NCI-H1417 (cell line): ENCODE measurements at regions not wholly inside any gene's neighbourhood (a gene's known extent, or its start where the extent isn't known, plus 50 kb on each side); places are given as distances from the start of the nearest gene placed in this dataset.

ENCODE experiments used
- DNase-seq, 3 experiments: peaks; one replicate each; lab custom pipeline; 2025; lab: John Stamatoyannopoulos, UW

GRCh38 chr6:132936646-132937045 is 122.3 kb downstream of the RPS12 start:
- DNase-seq: no peak

GRCh38 chr6:132937466-132937906 is 123.1 kb downstream of the RPS12 start:
- peak; percentile 71 to 90 (median 72) for DNase-seq

DNA sequence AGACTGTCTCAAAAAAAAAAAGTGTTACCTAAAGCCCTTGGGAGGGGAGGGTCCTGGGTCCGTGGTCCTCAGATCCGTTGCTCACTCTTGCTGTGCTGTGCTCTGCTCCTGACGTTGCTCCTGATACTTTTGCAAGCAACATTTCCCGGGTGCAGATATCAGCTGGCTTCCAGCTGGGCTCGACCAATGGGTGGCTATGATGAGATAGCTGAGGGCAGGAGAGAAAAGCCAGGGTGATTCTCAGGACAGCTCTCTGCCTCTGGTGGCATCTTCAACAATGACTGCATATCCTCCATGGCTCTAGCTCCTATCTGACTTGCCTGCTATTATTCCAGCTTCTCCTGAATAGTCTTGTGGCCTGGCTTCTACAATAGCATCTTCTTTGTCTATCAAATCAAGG is 134.5 kb downstream of the RPS12 start:
- no peak for DNase-seq

GRCh38 chr6:132950566-132950965 is 136.2 kb downstream of the RPS12 start:
- DNase-seq: no peak

- DNase-seq: no peak
Observed at GRCh38 chr6:132952031-132952867, 137.9 kb downstream of the RPS12 start.

DNA sequence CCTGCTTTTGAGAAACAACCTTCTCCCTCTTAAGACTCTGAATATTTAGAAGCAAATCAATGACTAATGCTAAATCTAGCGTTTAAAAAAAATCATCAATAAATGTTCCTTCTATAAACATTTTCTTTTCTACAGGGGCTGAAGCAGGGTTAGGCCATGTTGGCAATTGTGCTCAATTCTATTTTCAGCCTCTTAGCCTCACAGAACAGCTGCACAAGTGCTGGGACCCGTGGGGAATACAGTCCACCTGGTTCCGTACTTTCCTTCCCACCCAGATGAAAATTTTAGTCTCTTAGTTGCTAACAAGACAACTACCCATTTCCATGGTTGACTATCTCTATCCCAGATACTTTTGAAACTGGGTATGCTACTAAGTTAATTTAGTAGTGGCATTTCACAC is 138.6 kb downstream of the RPS12 start:
- no peak for DNase-seq

DNA sequence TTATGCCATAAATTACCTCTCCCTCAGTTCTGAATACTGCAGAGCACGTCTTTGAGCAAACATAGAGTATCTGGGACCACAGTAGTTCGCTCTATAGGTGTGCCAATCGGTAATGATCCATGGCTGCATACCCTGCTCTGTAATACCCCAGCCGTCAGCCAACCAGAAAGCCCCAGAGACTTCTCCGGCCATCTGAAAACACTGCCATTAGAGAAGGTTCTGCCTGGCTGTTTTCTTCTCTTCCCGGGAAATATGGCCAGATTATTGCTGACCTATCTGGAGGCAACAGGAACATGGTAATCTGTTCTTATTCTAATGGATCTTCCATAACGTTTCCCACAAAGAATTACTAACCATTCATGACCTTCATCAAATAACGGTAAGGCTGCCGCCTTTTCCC is 139.9 kb downstream of the RPS12 start:
- DNase-seq: no peak

- no peak for DNase-seq
Observed at GRCh38 chr6:132954936-132955335, 140.6 kb downstream of the RPS12 start.

- no peak for DNase-seq
Observed at GRCh38 chr6:132959639-132960326, 145.4 kb downstream of the RPS12 start.

GRCh38 chr6:132960720-132961119 is 146.4 kb downstream of the RPS12 start:
- DNase-seq: no peak

DNA sequence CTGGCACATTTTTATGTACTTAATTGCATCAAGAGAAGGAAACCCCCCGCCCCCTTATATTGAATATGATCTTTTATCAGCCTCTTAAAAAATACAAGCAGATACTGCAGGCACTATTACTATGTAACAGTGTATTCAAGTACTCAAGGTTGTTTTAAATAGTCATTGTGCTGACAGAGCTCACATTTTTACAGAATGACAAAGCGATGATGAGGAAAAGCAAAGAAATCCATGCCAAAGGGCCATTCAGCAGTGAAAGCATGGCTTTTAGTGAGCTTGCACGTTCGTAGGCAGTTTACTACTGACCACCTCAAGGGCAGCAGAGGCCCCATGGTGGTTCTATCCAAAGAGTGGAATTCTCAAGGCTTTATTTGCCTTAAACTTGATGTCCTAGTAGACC is 146.8 kb downstream of the RPS12 start:
- no peak for DNase-seq

GRCh38 chr6:132961610-132962009 is 147.2 kb downstream of the RPS12 start:
- no peak for DNase-seq

DNA sequence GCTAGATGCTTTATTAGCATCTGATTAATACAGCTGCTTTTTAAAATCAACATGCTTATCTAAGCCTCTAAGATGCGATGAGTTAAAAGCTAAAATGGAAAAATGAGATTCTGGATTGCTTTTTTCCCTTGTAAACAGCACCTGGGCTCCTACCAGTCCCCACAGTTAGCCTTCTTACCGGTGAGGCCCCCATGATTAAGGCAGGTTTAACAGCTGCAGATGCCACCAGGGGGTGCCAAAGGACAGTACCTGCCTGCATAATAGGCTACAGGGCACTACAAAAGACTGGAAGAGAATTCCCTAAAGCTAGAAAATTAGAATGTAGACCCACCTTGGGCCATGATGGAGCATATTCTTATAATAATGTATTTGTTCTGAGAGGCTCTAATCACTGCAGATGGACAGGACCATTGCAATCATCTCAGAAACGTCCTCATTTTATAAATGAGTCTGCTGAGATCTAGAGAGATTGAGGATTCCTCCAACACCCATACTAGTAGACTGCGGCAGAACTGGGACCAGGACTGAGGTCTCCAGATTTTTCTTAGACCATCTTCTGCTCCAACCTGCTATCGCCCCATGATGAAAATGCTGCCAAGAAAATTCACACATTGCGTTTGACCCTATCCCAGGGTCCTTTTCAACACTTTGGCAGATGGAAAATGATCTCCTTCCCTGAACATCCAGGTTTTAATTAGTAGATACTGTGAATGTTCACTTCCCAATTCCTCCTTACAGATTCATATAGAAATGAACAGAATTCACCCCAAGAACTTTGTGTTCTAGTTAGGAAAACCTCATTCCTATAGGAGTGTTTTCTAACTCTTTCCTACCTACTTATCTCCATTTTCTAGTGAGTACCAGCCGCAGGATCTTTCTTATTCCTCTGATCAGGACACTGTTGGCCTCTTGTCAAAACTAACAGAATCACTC is 148.8 kb downstream of the RPS12 start:
- DNase-seq: peak; percentile 64 to 89 (median 67)

DNA sequence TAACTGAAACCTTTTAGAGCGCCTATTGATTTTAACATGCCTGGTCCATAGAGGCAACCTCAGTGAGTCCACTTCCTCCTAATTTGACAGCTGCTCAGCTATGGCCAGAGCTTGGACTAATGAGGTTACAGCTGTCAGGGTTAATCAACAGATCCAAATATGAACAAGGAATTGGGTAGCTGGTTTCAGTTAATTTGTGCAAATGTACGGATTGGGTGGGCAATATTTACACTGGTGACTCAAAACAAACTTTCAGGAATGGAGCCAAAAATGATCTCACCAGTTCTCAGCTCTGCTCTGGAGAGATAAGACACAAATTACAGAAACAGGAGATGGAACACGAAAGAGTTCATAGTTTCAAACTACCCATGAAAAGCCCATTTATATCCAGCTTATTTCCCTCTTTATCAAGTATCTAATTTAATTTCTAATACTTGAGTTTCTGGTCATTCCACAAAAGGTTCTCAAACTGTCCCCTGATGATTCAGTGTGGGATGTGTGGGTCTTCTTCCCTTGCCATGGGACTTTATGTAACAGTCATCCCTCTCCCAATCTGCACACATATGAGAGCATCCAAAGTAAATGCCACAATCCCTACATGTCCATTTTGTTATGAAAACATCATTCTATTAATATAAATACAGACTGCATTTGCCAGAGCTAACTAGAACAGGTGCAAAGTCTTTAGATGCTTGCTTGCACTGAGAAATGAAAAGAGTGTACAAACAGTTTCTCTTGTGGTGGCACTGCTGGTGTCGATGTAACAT is 149.9 kb downstream of the RPS12 start:
- DNase-seq: peak in 2 of 3 experiments; percentile 17 to 63

- DNase-seq: peak in 2 of 3 experiments; percentile 29 to 67
Observed at GRCh38 chr6:132964868-132965382, 150.6 kb downstream of the RPS12 start.

DNA sequence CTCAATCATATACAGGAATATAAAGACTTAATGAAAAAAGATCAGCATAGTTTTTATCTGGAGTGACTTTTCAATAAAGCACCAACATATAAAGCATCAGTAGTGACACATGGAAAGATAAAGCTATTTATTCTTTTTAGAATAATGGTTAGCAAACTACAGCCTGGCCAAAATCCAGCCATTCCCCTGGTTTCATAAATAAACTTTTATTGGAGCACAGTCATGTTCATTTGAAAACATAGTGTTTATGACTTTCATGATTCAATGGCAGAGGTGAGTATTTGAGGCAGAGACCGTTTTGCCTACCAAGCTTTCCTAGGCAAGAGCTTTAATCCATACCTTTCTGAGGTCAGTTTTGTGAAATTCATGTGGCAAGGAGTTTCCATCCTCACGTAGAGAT is 153.5 kb downstream of the RPS12 start:
- no peak for DNase-seq

DNA sequence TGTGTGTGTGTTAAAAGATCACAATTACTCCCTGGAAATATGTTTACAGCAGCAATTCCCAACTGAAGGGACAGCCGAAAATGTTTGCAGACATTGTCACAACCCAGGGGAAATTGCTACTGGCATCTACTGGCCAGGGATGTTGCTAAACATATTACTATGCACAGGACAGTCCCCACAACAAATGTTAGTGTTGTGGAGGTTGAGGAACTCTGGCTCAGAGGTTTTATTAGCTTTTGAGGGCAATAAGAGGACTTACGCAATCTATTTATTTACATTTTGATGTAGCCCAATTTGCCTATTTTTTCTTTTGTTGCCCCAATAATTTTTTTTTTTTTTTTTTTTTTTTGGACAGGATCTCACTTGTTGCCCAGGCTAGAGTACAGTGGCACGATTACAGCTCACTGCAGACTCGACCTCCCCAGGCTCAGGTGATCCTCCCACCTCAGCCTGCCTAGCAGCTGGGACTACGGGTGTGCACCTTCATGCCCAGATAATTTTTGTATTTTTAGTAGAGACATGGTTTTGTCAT is 154.1 kb downstream of the RPS12 start:
- DNase-seq: no peak

DNA sequence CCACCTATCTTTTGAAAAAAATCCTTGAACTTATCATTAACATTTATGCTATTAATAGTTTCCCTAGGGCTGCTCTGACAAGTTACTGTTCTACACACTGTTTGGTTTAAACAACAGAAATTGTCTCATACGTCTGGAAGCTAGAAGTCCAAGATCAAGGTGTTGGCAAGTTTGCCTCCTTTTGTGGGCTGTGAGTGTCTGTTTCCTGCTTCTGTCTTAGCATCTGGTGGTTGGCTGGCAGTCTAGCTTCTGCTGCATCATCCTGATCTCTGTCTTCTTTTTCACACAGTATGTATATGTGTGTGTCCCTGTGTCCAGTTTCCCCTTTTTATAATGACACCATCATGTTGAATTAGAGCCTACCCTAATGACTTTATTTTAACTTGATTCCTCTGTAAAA is 154.8 kb downstream of the RPS12 start:
- DNase-seq: no peak

DNA sequence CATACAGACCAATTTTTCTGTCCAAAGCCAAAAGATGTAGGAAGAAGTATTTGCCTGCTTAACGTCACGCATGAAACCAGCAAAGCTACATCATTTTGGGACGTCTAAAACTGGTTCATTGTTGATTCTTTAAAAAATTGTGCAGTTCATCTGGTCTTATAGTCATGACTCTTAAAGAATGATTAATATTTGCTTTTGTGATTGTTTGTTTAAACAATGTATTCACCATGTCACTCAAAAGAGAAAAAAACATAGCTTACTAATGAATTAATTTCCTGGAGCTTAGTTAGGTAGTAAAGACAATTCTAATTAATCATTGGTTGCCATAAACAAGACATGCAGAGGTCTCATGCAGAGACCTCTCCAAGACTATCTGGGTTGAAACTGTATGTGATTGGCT is 157.3 kb downstream of the RPS12 start:
- DNase-seq: no peak

GRCh38 chr6:132972254-132972653 is 157.9 kb downstream of the RPS12 start:
- no peak for DNase-seq

DNA sequence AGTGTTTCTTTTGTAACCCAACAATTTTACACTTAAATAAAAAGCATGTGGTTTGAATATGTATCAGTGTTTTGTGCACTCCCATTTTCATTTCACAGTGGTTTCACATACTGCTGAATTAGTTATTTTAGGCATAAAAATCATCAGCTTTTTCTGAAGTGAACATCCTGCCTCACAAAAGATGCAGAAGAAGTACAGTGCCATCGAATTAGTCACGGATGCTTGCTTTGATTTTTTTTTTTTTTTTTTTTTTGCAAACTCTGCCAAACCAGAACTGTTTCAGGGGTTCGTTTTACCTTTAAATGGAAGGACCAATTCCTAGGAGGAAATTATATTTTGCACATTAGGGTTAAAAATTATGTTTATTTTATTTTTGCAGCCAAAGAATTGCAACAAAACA is 158.6 kb downstream of the RPS12 start:
- peak in 1 of 3 experiments; percentile 74 for DNase-seq
